ENCODE measurements at regions not wholly inside any gene's neighbourhood (a gene's known extent, or its start where the extent isn't known, plus 50 kb on each side); places are given as distances from the start of the nearest gene placed in this dataset.

DNA sequence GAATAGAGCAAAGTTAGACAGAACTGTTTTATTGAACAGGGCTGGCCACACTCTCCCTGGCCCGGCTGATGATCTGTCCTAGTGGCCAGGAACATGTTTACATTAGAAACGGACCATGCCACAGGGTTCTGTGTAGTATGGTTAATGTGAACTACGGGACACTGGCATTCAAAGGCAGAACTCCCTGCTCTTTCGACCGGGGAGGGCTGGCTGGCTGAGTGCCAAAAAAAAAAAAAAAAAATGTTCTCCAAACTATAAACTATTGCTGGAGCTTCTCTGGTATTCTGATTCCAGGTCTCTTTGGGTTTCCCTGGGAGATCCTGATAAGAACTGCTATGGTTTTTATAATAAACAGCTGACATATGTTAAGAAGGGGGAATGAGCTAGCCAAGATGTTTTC, 1262.6 kb upstream of the SORCS1 start:
- peak; percentile 13 for DNase-seq
- Histone ChIP-seq H3K9me3 (no peaks in the 10 kb centered on the region), H3K4me3 (ENCODE audit: low read depth, low read length) (no peak overlapping the region), H3K4me1 (peaks cover 9% of the 10 kb centered on the region; the same call in 1 of the 2 replicates), H3K27me3 (no peaks in the 10 kb centered on the region), H3K36me3 (no peaks in the 10 kb centered on the region)
- TF ChIP-seq, protein P1, sequence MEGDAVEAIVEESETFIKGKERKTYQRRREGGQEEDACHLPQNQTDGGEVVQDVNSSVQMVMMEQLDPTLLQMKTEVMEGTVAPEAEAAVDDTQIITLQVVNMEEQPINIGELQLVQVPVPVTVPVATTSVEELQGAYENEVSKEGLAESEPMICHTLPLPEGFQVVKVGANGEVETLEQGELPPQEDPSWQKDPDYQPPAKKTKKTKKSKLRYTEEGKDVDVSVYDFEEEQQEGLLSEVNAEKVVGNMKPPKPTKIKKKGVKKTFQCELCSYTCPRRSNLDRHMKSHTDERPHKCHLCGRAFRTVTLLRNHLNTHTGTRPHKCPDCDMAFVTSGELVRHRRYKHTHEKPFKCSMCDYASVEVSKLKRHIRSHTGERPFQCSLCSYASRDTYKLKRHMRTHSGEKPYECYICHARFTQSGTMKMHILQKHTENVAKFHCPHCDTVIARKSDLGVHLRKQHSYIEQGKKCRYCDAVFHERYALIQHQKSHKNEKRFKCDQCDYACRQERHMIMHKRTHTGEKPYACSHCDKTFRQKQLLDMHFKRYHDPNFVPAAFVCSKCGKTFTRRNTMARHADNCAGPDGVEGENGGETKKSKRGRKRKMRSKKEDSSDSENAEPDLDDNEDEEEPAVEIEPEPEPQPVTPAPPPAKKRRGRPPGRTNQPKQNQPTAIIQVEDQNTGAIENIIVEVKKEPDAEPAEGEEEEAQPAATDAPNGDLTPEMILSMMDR (IDR thresholded peaks at IDR 0.05; ENCODE audit: low read depth, low read length), result no peak

DNA sequence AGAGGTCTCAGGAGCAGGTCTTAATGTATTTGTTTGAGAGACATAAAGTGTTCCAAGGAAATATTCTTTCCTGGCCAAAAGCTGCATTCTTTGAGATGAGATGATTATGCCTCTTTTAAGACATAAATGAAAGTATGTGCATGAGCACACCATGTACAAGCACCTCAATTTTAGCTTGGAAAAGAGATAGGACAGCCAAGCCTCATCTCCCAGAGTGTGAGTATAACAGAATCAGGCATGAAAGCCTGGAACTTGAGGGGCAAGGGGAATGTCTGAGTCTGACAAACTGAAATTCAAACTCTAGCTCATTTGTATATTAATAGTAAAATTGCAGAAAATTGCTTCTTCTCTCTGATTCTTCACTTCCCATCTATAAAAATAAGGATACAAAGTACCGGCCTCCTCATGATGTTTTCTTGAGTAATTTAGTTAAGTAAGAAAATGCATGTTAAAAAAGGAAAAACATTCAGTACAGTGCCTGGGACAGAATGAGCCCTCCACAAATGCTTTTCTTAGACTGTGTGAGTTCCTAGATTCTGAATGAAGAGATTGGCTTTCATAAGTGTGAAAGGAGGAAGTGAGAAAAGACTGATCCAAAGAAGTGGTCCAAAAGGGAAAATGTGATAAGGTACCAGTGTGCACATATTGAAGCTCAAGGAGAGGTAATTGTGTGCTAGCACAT, 1260.9 kb upstream of the SORCS1 start:
- TF ChIP-seq, protein P1 (IDR thresholded peaks at IDR 0.05; ENCODE audit: low read depth, low read length), result no peak
- no peak for DNase-seq
- no peaks in the 10 kb centered on the region for H3K36me3 ChIP-seq
- H3K4me1 ChIP-seq, result peaks cover 9% of the 10 kb centered on the region; the same call in 1 of the 2 replicates
- no peaks in the 10 kb centered on the region for H3K27me3 ChIP-seq
- H3K4me3 ChIP-seq (ENCODE audit: low read depth, low read length), result no peak overlapping the region
- no peaks in the 10 kb centered on the region for H3K9me3 ChIP-seq

DNA sequence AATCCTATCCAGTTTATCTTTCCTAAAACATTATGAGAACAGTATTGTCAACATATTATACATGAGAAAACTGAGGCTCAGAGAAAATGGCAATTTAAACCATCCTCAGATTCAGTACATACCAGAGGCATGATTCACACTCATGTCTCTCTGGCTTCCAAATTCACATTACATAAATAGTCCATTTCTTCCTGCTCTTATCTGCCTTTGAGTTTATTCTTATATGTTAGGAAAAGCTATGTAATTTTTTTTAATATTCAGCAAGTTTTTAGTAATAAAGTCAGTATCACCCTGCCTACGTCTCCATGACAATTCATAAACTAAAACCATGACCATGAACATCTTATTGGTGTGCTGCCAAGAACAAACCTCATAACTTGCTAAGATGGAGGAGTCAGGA, 1260.2 kb upstream of the SORCS1 start:
- no peaks in the 10 kb centered on the region for H3K36me3 ChIP-seq
- H3K27me3 ChIP-seq, result no peaks in the 10 kb centered on the region
- no peak overlapping the region for H3K4me3 ChIP-seq (ENCODE audit: low read depth, low read length)
- no peak for DNase-seq
- TF ChIP-seq, protein P1 (IDR thresholded peaks at IDR 0.05; ENCODE audit: low read depth, low read length), result no peak
- no peaks in the 10 kb centered on the region for H3K9me3 ChIP-seq
- H3K4me1 ChIP-seq, result peaks cover 9% of the 10 kb centered on the region; the same call in 1 of the 2 replicates

DNA sequence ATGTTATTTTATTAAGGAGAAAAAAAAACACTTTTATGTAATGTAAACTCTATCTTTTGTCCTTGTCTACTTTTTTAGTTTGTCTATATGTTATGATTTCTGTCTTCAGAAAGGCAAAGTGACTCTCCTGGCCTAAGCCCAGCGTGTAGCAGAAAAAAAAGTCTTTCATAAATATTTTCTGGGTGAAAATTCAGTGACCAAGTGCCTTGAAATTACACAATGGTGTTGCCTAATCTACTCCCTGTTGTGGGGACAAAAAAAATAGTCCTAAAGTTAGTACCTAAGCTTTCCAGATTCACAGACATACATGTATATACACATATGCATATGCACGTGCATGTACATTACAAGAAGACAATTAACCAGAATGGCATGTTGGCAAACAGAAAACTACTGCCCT, 1257.8 kb upstream of the SORCS1 start:
- TF ChIP-seq, protein P1 (IDR thresholded peaks at IDR 0.05; ENCODE audit: low read depth, low read length), result no peak
- Histone ChIP-seq H3K4me3 (ENCODE audit: low read depth, low read length) (no peak overlapping the region), H3K36me3 (no peaks in the 10 kb centered on the region), H3K9me3 (no peaks in the 10 kb centered on the region), H3K4me1 (peaks cover 5% of the 10 kb centered on the region; the same call in 1 of the 2 replicates), H3K27me3 (no peaks in the 10 kb centered on the region)
- DNase-seq, result no peak

DNA sequence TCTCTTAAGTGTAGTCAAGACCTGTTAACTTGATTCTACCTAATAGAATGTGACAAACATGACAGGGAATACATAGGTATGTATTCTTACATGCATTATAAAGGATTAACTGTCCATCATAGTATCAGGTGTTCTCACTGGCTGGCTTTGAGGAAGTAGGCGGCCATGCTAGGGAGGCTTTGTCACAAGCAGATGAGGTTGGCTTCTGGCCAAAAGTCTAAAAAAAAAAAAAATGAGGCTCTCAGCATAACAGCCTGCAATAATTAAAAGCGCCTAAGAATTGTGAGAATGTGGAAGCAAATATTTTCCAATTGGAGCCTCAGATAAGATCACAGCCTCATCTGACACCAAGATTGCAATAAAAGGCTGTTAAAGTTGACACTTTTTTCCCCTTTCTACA, 1256.8 kb upstream of the SORCS1 start:
- Histone ChIP-seq H3K4me1 (no peaks in the 10 kb centered on the region), H3K36me3 (no peaks in the 10 kb centered on the region), H3K27me3 (no peaks in the 10 kb centered on the region), H3K4me3 (ENCODE audit: low read depth, low read length) (no peak overlapping the region), H3K9me3 (no peaks in the 10 kb centered on the region)
- TF ChIP-seq, protein P1 (IDR thresholded peaks at IDR 0.05; ENCODE audit: low read depth, low read length), result no peak
- DNase-seq, result peak; percentile 15

DNA sequence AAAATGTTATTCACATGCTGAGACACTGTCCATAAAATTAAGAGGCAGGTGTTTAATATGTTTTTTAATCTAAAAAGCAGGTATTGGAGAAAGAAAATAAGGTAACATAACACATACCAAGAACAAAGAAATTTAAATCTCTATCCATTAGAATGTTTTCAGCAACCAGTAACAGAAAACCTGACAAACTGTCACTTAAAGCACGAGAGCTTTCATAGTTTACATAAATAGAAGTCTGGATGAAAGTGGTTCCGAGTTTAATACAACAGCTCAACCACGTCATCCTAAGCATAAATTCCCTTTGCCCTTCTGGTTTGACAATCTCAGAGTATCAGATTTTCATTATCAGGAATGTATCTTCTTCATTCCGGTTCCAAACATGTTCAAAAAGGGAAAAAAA, 1249.4 kb upstream of the SORCS1 start:
- TF ChIP-seq, protein P1 (IDR thresholded peaks at IDR 0.05; ENCODE audit: low read depth, low read length), result no peak
- H3K4me3 ChIP-seq (ENCODE audit: low read depth, low read length), result no peak overlapping the region
- H3K27me3 ChIP-seq, result no peaks in the 10 kb centered on the region
- H3K36me3 ChIP-seq, result no peaks in the 10 kb centered on the region
- H3K9me3 ChIP-seq, result no peaks in the 10 kb centered on the region
- no peak for DNase-seq
- H3K4me1 ChIP-seq, result no peaks in the 10 kb centered on the region
